NCI-H1694 treated with DMSO at 0.1 percent for 48 hours (cell line): ENCODE measurements at regions not wholly inside any gene's neighbourhood (a gene's known extent, or its start where the extent isn't known, plus 50 kb on each side); places are given as distances from the start of the nearest gene placed in this dataset.

Source experiments
- DNase-seq: peaks from one replicate; lab custom pipeline; 2025; lab: John Stamatoyannopoulos, UW

GRCh38 chr1:106755682-106756406 is 300.6 kb upstream of the PRMT6 start:
- DNase-seq = no peak

DNA sequence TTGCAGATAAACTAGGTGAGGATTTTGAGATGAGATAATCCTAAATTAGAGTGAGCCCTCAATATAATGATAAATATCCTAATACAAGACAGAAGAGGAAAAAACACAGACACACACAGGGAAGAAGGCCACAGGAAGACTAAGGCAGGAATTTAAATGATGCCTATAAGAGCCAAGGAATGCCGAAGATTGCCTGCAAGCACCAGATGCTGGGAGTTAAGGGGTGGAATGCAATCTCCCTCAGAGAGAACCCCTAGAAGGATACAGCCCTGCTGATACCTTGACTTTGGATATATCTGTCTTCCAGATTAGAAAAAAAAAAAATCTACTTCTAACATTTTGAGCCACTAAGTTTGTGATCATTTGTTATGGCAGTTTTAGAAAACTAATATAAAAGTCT is 299.7 kb upstream of the PRMT6 start:
- no peak for DNase-seq

- no peak for DNase-seq
Measured at GRCh38 chr1:106768077-106768476, 288.4 kb upstream of the PRMT6 start.

- no peak for DNase-seq
Measured at GRCh38 chr1:106768501-106768900, 288.0 kb upstream of the PRMT6 start.

GRCh38 chr1:106773206-106773605 is 283.3 kb upstream of the PRMT6 start:
- no peak for DNase-seq

GRCh38 chr1:106780066-106780465 is 276.4 kb upstream of the PRMT6 start:
- DNase-seq = no peak

DNA sequence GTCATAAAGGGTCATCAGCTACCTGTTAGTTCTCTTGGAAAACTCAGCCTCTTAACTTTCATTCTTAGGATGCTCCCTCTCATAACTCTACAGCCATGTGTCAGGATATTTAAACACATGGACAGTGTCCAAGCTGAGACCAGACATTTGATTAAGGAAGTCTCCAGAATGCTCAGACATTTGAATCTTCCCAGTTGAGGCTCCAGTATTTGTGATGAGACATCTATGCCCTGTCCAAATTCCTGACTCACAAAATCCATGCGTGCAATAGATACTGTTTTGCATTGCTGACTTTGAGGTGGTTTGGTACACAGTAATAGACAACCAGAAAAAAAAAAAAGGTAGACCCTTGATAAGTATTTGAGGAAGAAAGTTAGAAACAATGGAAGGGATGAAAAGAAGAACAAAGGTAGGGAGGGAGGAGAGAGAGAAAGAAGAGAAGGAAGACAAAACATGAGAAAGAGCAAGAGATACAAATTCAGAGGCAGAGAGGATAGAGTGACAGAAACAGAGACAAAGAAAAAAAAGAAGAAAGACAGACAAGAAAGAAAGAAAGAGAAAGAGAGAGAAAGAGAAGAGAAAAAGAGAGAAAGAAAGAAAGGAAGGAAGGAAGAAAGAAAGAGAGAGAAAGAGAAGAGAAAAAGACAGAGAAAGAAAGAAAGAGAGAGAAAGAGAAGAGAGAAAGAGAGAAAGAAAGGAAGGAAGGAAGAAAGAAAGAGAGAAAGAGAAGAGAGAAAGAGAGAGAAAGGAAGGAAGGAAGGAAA is 275.5 kb upstream of the PRMT6 start:
- no peak for DNase-seq

GRCh38 chr1:106785176-106785575 is 271.3 kb upstream of the PRMT6 start:
- DNase-seq = no peak

DNA sequence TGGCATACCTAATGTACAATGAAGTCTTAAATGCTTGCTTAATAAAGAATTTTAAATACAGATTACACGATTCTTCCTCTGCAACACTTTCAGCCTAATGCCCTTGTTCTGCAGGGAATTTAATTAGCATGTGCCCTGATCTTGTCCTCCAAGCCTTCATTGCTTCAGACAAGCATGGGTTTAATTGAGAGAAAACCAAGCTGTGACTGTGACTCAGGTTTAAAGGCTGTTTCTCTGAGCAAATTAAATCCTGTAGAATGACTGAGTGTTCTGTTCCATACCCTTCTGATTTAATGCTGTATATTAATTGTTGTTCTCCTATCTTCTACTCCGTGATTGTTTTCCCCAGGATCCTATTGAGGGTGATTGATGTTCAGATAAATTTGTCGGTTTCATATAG is 269.0 kb upstream of the PRMT6 start:
- no peak for DNase-seq

GRCh38 chr1:106789686-106790085 is 266.8 kb upstream of the PRMT6 start:
- no peak for DNase-seq

DNA sequence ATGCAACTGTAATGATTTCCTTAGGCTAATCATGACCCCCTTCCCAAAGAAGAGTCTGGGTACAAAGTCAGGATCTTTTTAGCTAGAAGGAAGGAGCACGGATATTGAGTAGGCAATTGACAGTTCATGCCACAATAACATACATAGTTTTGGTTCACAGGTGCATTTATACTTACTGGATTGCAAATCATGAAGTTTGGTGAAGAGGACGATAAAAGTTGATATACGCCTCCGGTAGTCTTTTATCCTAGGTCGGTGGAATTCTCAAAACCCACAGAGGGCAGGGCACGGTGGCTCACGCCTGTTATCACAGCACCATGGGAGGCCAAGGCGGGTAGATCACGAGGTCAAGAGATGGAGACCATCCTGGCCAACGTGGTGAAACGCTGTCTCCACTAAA is 265.4 kb upstream of the PRMT6 start:
- DNase-seq = no peak

GRCh38 chr1:106793651-106794050 is 262.8 kb upstream of the PRMT6 start:
- DNase-seq = no peak

DNA sequence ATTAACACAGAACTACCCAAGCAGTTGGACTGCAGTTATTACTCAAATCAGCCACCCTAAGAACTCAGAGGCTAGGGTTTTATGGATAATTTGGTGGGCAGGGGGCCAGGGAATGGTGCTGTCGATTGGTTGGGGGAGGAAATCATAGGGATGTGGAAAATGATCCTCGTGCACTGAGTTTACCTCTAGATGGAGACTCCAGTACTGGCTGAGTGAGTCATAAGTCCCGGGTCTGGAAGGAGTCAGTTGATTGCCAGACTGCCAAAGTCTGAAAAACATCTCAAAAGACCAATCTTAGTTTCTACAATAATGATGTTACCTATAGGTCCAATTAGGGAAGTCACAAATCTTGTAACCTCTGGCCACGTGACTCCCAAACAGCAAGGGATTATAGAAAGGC is 257.5 kb upstream of the PRMT6 start:
- no peak for DNase-seq

GRCh38 chr1:106802181-106802580 is 254.3 kb upstream of the PRMT6 start:
- DNase-seq = no peak

DNA sequence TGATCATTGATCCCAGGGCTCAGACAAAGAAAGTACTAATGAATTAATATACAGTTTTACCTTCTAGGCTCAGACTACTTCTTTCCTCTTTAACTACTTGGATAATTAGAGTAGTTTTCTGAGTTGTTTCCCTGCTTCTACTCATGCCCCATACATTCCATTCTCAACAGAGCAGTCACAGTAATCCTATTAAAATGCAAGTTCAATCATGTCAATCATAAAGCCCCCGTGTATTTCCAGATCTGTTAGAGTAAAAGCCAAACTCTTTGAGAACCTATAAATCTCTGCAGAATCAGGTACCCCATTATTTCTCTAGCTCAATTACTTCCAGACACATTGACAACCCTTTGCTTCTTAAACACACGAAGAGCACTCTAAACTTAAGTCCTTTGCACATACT is 242.1 kb upstream of the PRMT6 start:
- no peak for DNase-seq

DNA sequence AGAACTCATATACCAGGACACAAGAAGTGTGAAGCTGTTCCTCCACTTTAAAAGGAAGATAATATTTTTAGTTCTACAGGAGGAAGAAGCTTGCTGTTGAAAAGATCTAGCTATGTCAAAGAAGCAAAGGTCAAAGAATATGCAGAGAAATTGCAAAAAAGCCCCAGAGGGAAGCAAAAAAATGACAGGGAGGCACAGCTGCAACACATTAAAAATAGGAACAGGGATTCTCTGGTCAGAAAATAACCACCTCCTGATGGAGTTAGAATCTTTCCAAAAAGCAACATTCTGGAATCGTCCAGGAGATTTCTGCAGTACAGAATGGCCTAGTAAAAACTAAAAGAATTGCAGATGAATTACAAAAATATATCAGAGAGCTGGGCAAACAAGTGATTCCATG is 238.9 kb upstream of the PRMT6 start:
- DNase-seq = no peak

GRCh38 chr1:106831511-106831910 is 225.0 kb upstream of the PRMT6 start:
- DNase-seq = no peak

- no peak for DNase-seq
Measured at GRCh38 chr1:106836708-106837107, 219.8 kb upstream of the PRMT6 start.

- DNase-seq = no peak
Measured at GRCh38 chr1:106843518-106843917, 213.0 kb upstream of the PRMT6 start.

- no peak for DNase-seq
Measured at GRCh38 chr1:106846656-106847055, 209.8 kb upstream of the PRMT6 start.

DNA sequence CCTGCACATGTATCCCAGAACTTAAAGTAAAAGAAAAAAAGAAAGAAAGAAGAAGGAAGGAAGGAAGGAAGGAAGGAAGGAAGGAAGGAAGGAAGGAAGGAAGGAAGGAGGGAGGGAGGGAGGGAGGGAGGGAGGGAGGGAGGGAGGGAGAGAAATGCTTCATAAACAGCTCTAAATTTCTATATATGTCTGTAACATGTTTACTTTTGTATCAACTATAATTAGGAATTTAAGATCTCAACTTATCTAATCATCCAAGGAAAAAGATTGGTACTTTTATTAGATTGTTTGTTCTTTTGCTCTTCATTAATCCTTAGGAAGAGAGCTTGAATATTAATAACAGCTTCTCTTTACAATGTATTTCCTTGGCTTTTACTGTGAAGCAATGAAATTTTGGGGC is 195.4 kb upstream of the PRMT6 start:
- no peak for DNase-seq

- no peak for DNase-seq
Measured at GRCh38 chr1:106868828-106869227, 187.6 kb upstream of the PRMT6 start.

DNA sequence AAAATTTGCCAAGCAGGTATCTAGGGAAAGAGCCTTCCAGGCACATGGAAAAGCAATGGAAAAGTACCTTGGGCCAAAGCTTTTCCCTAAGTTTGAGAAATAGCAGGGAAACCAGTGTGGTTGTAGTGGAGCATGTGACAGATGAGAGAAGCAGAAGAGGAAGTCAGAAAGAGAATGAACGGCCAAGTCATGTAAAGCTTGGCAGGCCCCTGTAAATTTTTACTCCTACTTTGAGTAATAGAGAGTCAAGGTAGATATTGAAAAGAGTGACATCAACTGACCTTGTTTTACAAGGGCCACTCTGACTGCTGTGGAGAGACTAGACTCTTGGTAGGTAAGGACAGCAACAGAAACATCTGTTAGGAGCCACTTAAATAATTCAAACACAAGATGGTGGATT is 180.9 kb upstream of the PRMT6 start:
- DNase-seq = no peak

- no peak for DNase-seq
Measured at GRCh38 chr1:106876384-106876783, 180.1 kb upstream of the PRMT6 start.
